ENCODE measurements at regions not wholly inside any gene's neighbourhood (a gene's known extent, or its start where the extent isn't known, plus 50 kb on each side); places are given as distances from the start of the nearest gene placed in this dataset.
"Not testable (repeated sequence)": the region's sequence is repeated elsewhere in the genome, so short reads cannot be mapped to it uniquely, and the experiment has no call there.

DNA sequence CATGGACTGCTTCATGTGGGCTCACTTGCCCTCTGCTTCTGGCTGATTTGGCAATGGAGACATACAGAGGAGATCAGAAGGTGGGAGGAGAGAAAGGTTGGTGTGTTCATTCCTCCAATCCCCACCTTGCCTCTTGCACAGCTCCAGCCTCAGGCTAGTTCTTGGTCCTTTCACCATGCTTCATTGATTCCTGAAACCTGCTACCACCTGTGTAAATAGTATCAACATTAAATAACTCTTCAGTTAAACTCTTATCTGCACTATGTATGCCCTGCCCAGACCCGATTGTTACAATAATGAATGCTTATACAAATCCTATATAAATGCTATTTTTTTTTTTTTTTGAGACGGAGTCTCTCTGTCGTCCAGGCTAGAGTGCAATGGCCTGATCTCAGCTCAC lies 174.5 kb downstream of the CD83 start:
- no peak for DNase-seq (ENCODE audit: low read depth)

DNA sequence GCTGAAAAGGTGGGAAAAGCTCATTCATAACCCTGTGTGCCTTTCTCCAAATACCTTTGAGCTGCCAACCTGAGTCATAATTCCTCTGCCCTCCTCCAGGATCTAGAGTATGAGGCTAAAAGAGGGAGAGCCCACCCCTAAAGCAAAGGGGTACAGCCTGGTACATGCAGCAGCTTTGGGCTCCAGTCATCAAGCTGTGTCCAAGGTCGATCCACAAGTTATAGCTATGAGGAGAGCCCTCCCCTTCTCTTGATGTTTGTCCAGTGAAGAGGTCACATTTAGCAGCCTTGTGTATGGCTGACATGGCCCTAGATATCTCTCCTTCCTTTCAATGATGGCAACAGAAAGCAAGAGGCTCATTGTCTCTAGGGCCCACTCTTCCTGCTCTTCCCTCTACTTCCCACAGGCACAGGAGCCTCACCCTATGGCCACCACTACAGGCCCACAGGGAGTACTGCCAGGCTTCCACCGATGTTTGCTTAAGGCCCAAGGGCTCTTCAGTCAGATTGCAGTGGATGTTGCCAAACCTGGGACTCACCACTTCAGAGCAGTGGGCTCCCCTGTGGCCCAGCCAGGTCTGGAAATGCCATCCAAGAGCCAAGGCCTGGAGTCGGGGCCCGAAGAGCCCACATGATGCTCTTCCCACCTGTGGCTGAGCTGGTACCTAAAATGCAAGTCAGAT lies 176.8 kb downstream of the CD83 start:
- no peak for DNase-seq (ENCODE audit: low read depth)

DNA sequence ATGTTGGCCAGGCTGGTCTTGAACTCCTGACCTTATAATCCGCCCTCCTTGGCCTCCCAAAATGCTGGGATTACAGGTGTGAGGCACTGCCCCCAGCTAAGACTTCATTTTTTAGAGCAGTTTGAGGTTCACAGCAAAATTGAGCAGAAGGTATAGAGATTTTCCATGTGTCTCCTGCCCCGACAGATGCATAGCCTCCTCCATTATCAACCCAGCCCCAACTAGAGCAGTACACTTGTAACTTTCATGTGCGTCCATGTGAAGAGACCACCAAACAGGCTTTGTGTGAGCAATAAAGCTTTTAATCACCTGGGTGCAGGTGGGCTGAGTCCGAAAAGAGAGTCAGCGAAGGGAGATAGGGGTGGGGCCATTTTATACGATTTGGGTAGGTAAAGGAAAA lies 179.1 kb downstream of the CD83 start:
- not testable (repeated sequence) for DNase-seq (ENCODE audit: low read depth)

DNA sequence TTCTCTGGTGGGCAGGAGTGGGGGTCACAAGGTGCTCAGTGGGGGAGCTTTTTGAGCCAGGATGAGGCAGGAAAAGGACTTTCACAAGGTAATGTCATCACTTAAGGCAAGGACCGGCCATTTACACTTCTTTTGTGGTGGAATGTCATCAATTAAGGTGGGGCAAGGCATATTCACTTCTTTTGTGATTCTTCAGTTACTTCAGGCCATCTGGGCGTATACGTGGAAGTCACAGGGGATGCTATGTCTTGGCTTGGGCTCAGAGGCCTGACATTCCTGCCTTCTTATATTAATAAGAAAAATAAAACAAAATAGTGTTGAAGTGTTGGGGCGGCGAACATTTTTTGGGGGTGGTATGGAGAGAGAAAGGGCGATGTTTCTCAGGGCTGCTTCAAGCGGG lies 179.5 kb downstream of the CD83 start:
- not testable (repeated sequence) for DNase-seq (ENCODE audit: low read depth)

DNA sequence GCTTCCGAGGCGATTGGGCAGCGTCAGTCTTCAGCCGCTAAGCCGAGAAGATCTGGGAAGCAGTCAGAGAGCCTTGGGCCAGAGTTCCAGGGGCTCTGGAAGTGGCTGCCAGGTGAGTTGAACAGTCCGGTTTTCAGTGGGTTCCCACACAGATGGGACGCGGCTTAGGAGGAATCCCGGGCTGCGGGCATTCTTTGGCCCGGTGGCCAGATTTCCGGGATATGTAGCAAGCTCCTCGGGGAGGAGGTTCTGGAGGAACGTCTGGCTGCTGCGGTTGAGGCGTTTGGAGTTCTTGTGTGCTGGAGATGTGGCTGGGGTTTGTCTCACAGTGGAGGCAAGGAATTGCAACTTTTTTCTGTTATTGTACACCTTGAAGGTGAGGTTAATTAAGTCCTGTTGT lies 182.6 kb downstream of the CD83 start:
- not testable (repeated sequence) for DNase-seq (ENCODE audit: low read depth)

DNA sequence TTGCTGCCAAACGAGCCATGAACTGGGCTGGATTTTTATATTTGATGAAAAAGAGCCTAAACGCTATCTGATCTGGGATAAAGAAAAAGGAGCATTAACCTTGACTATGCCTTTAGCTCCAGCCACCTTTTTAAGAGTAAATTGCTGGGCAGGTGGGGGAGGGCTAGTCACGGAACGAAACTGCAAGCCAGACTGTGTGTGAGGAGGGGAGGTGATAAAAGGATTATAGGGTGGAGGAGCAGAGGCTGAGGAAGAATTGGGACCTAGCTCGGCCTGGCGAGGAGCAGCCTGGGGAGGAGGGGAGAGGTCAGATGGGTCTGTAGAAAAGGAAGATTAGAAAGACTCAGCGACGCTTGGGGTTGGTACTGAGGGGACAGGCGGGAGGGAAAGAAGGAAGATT lies 183.1 kb downstream of the CD83 start:
- not testable (repeated sequence) for DNase-seq (ENCODE audit: low read depth)

DNA sequence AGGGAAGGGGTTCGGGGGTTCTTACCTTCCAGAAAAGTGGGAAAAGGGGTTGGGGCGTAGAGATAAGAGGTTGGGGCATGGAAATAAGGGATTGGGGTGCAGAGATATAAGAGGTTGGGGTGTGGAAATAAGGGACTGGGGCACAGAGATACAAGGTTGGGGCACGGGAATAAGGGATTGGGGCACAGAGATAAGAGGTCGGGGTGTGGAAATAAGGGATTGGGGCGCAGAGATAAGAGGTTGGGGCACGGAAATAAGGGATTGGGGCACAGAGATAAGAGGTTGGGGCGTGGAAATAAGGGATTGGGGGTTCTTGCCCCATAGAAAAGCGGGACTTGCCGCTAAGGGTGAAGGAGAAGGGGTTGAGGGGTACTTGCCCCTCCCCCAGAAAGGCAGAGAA lies 183.9 kb downstream of the CD83 start:
- DNase-seq (ENCODE audit: low read depth): not testable (repeated sequence)

DNA sequence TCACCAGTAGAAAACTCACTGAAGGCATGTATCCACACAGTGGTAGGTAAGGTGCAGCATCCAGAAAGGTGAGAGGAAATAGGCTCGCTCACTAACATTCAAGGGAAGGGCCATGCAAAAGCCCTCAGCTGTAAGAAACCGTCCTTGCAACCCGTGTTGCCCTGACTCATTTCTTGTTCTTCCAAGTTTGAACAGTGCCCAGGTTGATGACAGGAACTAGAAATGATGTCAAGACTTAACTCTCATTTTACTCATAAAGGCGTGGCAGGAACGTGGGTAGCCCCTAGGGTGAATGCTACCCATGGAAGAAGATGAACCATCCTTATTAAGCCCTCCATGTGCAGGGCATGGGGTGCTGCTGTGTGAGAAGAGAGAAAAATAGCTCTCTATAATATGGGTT lies 187.6 kb downstream of the CD83 start:
- DNase-seq (ENCODE audit: low read depth): no peak

DNA sequence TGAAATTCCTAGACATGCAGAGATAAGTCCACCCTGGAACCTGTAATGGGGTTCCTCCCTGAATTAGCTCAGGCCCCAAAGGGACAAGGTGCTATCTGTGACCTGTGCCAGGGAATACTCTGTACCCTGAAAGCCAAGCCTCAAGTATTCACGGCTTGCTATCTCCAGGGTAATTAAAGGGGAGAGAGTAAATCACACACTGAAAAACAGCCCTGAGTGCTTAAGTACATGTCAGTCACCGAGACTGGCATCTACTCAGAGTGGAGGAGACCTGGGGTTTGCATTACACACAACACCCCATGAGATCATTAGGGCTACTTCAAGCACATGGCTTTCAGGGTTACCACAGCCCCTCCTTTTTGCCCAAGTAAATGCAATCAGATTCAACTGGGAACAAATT lies 188.1 kb downstream of the CD83 start:
- DNase-seq (ENCODE audit: low read depth): no peak

DNA sequence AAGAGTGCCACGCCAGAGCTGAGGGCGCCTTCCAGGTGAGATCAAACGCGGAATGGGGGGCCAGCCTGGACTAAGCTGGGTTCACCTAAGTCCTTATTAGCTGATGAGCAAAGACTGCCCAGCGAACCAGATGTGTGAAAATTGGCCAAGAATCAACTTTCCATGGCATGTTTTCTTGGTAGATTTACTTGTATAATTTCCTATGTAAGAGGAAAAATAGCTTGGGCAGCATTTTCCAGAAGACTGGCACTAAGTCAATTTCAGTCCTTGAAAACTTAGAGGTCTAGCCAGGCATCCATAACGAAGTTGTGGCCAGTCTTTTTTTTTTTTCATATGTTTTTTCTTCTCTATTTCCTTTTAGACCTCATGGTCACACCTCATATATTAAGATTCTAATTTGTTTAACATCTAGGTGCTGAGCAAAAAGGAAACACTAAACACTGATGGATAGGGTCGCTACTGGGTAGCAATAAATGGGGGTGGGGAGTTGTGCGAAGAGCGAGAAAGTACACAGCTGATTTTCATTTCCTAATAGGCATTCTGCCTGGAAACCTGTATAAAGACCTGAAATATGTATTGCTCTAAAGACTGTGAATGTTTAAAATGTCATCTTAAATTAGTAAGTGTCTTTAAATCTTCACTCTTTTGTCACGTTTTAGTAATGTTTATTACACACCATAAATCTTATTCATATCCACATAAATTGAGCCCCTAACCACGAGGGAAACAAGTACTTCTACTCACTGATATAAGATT lies 188.8 kb downstream of the CD83 start:
- no peak for DNase-seq (ENCODE audit: low read depth)

DNA sequence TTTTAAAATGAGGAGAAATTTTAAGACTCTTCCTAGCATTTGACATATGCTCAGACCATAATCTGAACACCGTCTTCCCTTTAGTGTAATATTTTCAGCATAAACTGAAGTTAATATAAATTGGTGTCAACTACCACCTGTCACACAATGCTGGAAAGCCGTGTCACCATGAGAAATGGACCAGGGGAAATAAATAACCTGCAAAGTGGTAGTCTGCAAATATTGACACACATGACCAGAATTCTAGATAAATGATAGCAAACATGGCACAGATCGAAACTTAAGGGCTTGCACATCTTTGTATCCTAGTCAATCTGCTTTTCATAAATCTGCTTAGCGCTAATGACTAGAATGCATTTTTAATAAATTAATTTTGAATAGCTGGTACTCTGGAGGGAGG lies 191.9 kb downstream of the CD83 start:
- DNase-seq (ENCODE audit: low read depth): no peak

DNA sequence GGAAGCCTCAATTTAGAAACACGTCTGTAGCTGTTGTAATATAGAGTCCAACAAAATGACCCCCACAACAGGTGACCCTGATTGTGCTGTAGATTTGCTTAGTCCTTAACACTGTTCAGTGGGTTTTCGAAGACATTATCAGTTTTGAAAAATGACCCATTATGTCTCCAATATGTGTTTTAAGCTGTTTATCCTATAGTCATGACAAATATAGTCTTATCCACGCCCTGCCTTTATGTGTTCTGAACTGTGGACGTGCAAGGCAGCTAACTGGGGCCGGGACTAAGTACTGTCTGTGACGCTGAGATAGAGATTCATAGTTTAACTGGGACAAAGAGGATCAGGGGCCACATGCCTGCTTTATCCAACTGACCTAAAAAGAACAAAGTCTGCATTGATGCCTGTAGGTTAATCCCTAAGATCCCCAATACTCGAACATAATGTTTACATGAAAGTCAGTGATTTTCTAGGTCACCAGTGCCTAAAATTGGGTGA lies 192.4 kb downstream of the CD83 start:
- no peak for DNase-seq (ENCODE audit: low read depth)

DNA sequence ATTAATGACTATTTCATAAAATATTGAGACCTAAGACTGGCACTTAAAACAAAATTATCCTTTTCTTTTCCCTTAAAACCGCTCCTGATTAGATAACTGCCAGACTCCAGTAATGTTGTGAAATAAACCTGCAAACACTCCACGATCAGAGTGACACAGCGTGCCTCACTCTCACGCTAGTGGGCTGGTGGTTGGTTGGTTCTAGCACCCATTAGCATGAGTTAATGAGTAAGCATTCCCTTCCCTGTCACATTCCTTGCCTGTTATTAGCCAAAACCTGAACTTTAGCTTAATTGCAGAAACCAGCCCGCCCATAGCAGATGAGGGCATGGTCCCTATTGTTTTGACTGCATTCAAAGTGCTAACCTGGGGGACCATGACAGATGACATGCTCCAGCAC lies 193.4 kb downstream of the CD83 start:
- DNase-seq (ENCODE audit: low read depth): no peak

DNA sequence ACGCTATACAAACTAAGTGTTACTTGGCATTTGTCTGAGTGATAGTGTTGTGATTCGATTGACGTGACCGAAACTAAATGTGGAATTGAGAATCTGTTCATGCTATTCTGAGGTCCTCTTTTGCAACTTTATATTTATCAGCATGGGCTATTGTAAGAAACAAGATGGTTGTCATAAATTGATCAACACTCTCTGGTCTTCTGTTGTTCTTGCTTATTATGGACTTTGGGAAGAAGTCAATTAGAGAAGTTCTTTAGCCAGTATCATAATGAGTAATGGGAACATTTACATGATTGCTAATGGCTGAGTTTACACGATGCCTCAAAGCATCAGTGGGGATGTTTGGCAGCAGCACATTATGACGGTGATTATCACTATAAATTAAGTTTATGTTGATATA lies 195.0 kb downstream of the CD83 start:
- DNase-seq (ENCODE audit: low read depth): no peak

DNA sequence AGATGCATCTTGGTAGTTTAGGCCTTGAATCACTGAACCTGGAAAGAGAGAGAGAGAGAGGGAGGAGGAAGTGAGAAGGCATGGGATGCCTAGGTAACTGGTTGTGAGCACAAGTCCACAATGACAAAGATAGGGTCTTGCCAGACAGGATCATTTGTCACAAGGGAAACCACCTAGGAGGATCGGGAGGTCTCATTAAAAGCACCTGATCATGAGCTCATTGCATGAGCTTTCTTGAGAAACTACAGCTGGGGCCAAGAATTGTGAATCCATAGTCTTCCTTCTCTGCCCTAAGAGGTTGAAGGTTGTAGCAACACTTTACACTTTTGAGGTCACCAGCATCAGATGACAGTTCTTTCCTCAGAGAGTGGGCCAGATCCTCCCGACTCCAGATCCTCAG lies 195.7 kb downstream of the CD83 start:
- DNase-seq (ENCODE audit: low read depth): no peak

DNA sequence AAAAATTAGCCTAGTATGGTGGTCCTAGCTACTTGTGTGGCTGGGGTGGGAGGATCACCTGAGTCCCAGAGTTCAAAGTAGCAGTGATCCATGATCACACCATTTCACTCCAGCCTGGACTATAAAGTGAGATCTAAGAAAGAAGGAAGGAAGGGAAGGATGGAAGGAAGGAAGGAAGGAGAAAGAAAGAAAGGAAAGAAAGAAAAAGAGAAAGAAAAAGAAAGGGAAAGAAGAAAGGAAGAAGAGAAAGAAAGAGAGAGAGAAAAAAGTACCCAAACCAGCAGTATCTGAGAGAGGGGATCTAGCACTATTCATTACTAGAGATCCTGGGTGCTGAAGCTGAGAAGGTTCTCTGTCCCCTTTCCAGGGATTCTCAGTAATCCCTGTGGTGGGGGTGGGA lies 197.8 kb downstream of the CD83 start:
- DNase-seq (ENCODE audit: low read depth): no peak

DNA sequence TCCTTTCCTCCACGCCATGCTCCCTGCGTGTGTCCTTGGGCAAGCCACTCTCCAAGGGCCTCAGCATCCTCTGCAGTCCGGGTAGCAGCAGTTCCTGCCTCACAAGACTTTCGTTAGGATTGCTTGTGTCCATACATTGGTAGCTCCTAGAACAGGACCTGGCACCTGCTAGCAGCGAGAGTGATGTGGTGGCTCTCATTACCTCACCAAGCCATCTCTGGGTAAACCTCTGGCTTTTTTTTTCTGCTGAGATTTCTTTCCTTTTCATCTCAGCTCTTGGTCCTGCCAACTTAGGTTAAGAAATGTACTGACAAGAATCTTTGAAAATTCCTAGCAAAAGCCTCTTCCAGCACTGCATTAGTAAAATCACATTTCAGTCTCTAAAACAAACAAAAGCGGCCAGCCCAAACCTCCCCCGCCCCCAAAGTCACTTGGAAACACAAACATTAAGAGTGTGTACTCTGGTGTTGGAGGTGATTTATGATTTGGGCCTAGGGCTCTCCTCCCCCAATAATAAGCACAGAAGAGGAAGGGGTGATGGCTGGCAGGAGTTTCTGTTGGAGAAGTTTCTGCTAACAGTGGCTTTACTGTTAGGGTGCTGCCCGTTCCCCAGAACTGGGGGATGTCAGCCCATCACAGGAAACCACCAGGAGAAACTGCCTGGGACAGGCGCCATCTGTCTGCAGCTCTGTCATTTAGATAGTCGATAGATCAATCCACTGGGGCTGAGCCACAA lies 199.2 kb downstream of the CD83 start:
- no peak for DNase-seq (ENCODE audit: low read depth)

DNA sequence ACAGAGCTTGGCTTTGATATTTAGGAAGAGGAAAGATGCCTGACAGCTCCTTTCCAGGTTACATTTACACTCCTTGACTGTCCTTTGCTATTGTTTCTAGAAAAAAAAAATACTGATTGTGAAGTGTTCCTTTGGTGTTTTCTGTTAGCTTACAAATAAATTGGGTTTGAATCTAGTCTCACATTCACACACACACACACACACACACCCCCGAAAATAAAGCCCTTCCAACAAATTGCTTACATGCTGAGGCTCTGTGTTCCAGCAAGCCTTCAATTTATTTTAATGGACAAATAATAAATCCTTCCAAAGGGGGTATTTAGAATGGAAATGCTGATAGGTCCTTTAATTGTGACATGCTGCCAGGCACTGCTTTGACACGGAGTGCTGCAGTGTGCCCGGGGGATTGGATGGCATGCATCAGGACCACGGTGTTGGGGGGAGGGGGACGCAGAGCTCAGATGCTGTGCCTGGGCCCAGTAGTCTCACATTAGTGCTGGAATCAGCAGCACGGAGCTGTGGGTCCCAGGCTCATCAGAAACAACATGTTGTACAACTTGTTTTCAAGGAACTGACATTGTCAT lies 199.9 kb downstream of the CD83 start:
- DNase-seq (ENCODE audit: low read depth): no peak

DNA sequence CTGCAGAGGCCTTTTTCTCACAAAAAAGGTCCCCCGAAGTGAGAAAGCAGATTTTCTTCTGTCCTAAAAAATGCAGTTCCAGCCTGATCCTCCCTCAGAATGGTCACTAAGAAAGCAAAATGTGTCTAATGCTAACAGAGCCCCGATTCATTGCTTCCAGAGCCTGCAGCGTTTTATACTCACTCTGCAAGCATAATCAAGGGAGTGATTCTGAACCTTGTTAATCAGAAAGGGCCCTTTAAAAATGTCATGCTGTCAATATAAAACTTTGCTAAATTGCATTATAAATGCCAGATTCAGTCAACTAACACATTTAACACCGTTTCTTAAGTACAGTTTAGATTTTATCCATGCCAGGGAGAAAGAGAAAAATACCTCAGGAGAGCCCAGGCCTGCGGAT lies 202.8 kb downstream of the CD83 start:
- DNase-seq (ENCODE audit: low read depth): no peak

DNA sequence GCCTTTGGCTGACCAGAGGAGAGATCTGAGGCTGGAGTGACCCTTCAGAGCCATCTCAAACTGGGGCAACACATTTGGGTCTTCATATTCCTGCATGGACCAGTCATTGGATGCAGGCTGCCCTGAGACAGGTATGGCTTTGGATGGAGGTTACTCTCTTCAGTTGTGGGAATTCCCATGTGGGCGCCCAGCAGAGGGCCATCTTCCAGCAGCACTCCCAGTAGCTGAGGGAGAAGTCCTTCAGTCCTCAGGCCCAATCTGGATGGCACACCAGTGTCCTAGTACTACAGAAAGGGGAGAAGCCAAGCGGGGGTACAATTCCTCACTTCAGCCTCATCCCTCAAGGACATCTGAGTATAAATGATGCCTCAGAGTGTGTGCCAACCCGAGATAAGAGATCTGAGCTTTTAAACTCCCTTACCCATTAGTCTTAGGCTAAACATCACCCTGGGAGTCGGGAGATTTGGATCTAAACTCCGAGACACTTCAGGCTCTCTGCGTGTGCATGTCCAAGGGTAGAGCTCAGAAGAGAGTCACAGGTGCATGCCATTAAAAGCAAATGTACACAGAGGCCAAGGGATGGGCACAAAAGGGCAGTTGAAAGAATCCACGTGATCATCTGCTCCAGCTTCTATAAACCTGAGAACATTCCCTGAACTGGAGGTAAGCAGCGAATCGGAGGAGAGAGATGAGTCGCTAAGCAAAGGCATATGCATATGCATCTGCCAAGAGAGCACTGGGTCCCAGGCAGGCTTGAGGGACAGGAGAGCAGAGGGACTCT lies 204.6 kb downstream of the CD83 start:
- no peak for DNase-seq (ENCODE audit: low read depth)

DNA sequence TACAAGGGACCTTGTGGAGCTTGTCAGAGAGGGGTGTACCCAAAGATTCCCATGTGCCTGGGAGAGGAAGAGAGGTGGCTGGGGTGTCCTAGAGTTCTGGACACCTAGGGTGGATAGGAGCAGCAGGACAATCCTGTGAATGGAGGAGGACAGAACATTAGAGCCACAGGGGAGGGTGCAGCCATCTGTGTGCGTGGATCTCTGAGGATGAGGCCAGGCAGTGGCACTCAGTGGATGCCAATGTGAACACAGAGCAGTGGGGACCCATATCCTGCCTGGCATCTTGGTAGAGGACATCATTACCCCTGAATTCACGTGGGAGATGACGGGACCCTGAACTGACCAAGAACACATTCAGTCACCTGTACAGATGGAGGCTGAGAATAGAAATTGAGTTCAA lies 205.3 kb downstream of the CD83 start:
- no peak for DNase-seq (ENCODE audit: low read depth)

DNA sequence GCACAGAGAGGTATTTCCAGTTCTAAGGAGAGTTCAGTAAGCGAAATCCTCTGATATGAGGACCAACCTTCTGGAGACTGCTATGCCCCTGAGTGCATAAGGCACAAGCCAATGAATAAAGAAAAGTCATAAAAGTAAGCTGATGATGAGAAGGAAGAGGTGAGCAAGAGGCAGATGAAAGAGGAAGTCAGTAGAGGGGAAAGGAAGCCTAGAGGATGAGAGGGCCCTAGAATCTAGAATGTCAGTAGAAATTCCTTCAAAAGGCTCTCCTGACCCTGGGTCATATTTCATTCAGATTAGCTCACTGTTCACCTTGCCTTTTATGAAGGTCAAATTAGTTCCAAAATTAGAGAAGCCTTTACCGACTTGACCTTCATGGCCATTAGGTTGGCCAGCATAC lies 209.2 kb downstream of the CD83 start:
- no peak for DNase-seq (ENCODE audit: low read depth)

All from stimulated activated CD4-positive, alpha-beta T cell treated with anti-CD3 and anti-CD28 coated beads, Interleukin-2, amount 100 ng/mL, for 4 hours (primary cell).